Activated naive CD4-positive, alpha-beta T cell treated with anti-CD3 and anti-CD28 coated beads, Interleukin-2, amount 50 U/mL, for 72 hours (primary cell): ENCODE measurements at regions not wholly inside any gene's neighbourhood (a gene's known extent, or its start where the extent isn't known, plus 50 kb on each side); places are given as distances from the start of the nearest gene placed in this dataset.
"Not testable (repeated sequence)": the region's sequence is repeated elsewhere in the genome, so short reads cannot be mapped to it uniquely, and the experiment has no call there.

Experiments used
- ATAC-seq, 2 donors: fragments of 150-1000 bp; cut with Tn5 transposase; 2 replicates each; pipeline ENCODE4 v1.10.0; 2021; ENCODE audit warnings: mild to moderate bottlenecking in 2 of 2, moderate library complexity in 2 of 2
- DNase-seq, 2 donors: peaks; one replicate each; pipeline ENCODE4 v3.0.0; 2021 to 2022; ENCODE audit warnings: low spot score in 2 of 2
- H3K27ac Mint-ChIP-seq, 2 donors: one replicate each; pipeline ENCODE4 v1.8.0; 2022; ENCODE audit warnings: mild to moderate bottlenecking in 2 of 2, mixed read lengths in 2 of 2
- H3K36me3 Mint-ChIP-seq, 2 donors: one replicate each; pipeline ENCODE4 v1.8.0; 2022; ENCODE audit warnings: mixed read lengths in 2 of 2
- H3K9me3 Mint-ChIP-seq, 2 donors: one replicate each; pipeline ENCODE4 v1.8.0; 2022; ENCODE audit warnings: mixed read lengths in 2 of 2

GRCh38 chr21:9663914-9664729 is 857.3 kb upstream of the TPTE start:
- not testable (repeated sequence) for ATAC-seq, H3K9me3 Mint-ChIP-seq, DNase-seq, H3K36me3 Mint-ChIP-seq, H3K27ac Mint-ChIP-seq

GRCh38 chr21:9675811-9676210 is 845.6 kb upstream of the TPTE start:
- not testable (repeated sequence) for H3K9me3 Mint-ChIP-seq, H3K36me3 Mint-ChIP-seq, H3K27ac Mint-ChIP-seq, ATAC-seq, DNase-seq

- DNase-seq, H3K27ac Mint-ChIP-seq, ATAC-seq, H3K36me3 Mint-ChIP-seq, H3K9me3 Mint-ChIP-seq: not testable (repeated sequence)
These were observed 842.4 kb upstream of the TPTE start for GRCh38 chr21:9679029-9679428.

- H3K36me3 Mint-ChIP-seq, H3K9me3 Mint-ChIP-seq, H3K27ac Mint-ChIP-seq, DNase-seq, ATAC-seq: not testable (repeated sequence)
These were observed 832.4 kb upstream of the TPTE start for GRCh38 chr21:9688945-9689344.

GRCh38 chr21:9690981-9691380 is 830.4 kb upstream of the TPTE start:
- DNase-seq, H3K36me3 Mint-ChIP-seq, H3K9me3 Mint-ChIP-seq, ATAC-seq, H3K27ac Mint-ChIP-seq: not testable (repeated sequence)

DNA sequence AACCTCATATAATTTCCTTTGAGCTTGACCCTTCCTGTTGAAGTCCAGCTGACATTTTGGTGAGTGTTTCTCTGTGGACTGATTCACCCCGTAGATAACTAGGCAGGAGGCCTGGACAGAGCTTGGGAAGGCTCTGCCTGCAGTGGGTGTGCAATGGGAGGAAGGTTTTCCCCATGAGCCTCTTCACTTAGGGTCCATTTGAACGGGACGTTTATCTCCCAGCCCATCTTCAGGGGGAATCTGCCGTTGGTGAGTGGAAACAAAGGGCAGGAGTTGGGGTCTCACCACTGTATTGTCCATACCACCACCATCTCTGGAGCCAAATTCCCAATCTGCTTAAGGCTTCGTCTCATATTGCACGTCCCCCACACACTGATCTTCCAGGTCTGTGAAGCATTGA is 825.6 kb upstream of the TPTE start:
- not testable (repeated sequence) for H3K27ac Mint-ChIP-seq, H3K36me3 Mint-ChIP-seq, ATAC-seq, DNase-seq, H3K9me3 Mint-ChIP-seq

DNA sequence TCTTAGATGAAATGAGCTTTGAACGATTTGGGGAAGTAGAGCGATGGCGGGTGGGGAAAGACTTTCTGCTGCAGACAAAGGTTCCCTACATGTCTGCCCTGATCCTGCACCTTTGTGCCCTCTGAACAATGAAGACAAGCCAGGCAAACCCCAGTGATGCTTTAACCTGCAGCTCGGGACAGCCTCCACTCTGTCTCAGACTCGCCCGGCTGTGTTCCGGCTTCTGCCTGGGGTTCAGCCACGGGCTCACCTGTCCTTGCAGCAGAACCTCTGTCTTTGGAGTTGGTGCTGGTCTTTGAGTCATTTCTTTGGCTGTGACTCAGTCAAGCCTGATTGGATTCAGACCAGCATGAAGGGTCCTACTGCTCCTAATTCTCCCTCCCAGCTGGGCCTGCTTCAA is 823.6 kb upstream of the TPTE start:
- not testable (repeated sequence) for ATAC-seq, H3K9me3 Mint-ChIP-seq, H3K36me3 Mint-ChIP-seq, DNase-seq, H3K27ac Mint-ChIP-seq

DNA sequence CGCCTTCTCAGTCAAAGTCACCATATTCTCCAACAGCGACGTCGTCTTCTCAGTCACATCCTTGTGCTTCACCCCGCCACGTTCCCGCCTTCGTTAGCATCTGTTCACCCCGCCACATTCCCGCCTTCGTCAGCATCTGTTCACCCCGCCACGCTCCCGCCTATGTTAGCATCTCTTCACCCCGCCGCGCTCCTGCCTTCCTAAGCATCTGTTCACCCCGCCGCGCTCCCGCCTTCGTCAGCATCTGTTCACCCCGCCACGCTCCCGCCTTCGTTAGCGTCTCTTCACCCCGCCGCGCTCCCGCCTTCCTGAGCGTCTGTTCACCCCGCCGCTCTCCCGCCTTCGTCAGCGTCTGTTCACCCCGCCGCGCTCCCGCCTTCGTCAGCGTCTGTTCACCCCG is 816.4 kb upstream of the TPTE start:
- H3K36me3 Mint-ChIP-seq, ATAC-seq, H3K9me3 Mint-ChIP-seq, H3K27ac Mint-ChIP-seq, DNase-seq: not testable (repeated sequence)

DNA sequence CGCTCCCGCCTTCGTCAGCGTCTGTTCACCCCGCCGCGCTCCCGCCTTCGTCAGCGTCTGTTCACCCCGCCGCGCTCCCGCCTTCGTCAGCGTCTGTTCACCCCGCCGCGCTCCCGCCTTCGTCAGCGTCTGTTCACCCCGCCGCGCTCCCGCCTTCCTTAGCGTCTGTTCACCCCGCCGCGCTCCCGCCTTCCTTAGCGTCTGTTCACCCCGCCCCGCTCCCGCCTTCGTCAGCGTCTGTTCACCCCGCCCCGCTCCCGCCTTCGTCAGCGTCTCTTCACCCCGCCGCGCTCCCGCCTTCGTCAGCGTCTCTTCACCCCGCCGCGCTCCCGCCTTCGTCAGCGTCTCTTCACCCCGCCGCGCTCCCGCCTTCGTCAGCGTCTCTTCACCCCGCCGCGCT is 815.9 kb upstream of the TPTE start:
- not testable (repeated sequence) for DNase-seq, H3K9me3 Mint-ChIP-seq, ATAC-seq, H3K27ac Mint-ChIP-seq, H3K36me3 Mint-ChIP-seq

DNA sequence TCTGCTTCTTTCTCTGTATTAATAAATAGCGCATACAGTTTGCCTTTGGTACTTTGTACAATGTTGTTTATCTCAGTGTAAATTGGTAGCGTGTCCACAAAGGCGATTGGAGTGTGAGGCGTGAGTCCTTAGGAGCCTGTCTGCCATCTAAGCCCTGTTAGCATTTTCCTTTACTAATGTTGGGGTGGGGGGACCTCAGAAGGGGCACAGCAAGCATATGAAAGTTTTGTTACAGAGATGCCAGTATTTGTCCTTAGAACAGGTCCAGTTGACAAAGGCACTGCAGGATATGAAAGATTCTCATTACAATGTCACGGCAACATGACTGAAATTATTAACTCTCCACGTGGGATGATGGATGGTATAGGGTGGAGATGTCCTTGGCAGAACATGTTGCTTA is 796.8 kb upstream of the TPTE start:
- not testable (repeated sequence) for DNase-seq, H3K36me3 Mint-ChIP-seq, H3K27ac Mint-ChIP-seq, ATAC-seq
- peaks cover 18 to 24% of the 10 kb centered on the region in 2 donors for H3K9me3 Mint-ChIP-seq

- not testable (repeated sequence) for DNase-seq, H3K27ac Mint-ChIP-seq, ATAC-seq, H3K36me3 Mint-ChIP-seq
- H3K9me3 Mint-ChIP-seq = peaks cover 18 to 24% of the 10 kb centered on the region in 2 donors
These were observed 794.2 kb upstream of the TPTE start for GRCh38 chr21:9727187-9727586.

GRCh38 chr21:9728219-9728992 is 793.0 kb upstream of the TPTE start:
- H3K9me3 Mint-ChIP-seq = peaks cover 18 to 24% of the 10 kb centered on the region in 2 donors
- not testable (repeated sequence) for H3K27ac Mint-ChIP-seq, H3K36me3 Mint-ChIP-seq, DNase-seq, ATAC-seq

GRCh38 chr21:9730866-9731265 is 790.5 kb upstream of the TPTE start:
- DNase-seq = no peak
- Mint-ChIP-seq H3K27ac (no peak overlapping the region), H3K9me3 (peaks cover 18 to 24% of the 10 kb centered on the region in 2 donors), H3K36me3 (no peaks in the 10 kb centered on the region)
- no peak for ATAC-seq

- ATAC-seq, H3K27ac Mint-ChIP-seq, DNase-seq, H3K36me3 Mint-ChIP-seq: not testable (repeated sequence)
- H3K9me3 Mint-ChIP-seq = peaks cover 17 to 22% of the 10 kb centered on the region in 2 donors
These were observed 790.1 kb upstream of the TPTE start for GRCh38 chr21:9731317-9731716.

DNA sequence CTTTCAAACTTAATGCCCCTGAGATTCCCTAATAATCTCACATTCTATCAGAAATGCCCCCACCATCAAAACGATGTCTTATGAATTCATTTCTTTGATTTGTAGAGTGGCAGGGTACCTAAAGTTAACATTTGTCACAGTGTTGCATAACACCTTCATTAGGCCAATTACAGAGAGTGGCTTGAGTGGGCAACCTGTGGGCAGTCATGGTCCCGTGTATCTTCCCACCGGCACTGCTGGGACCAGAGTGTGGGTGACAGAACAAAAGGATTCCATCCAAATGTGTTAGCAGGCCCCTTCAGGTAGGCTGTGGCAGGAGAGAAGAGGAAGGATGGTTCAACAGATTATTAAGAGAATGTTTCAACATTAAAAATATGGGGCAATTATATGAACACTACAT is 788.8 kb upstream of the TPTE start:
- H3K9me3 Mint-ChIP-seq = peaks cover 6 to 10% of the 10 kb centered on the region in 2 donors
- ATAC-seq, H3K36me3 Mint-ChIP-seq, DNase-seq, H3K27ac Mint-ChIP-seq: not testable (repeated sequence)

DNA sequence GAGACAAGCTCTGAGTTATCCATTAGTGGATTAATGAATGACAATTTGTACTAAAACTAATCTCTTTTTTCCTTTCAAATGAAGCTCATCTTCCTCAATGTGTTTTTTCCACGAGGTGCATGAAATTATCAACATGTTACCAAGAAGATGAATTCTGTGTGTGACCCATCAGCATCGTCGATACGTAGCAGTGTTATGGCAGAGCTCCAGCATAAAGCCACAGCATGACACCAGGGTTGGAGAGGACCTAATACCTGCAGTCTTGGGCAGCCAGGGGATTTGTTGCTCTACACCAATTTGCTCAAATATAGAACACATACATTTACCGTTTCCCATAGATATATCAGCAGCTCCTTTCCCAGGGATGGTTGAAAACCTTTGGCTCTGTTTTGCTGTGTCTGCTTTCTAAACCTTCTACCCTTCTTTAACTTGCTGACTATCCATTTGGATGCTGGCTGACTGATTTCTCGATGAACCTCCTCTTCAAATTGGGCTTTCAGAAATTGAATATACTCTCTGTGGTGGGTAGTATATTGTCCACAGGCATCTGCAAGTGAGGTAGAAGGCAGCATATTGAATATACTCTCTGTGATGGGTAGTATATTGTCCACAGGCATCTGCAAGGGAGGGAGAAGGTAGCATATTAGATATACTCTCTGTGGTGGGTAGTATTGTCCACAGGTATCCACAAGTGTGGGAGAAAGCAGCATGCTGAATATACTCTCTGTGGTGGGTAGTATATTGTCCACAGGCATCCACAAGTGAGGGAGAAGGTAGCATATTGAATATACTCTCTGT is 787.4 kb upstream of the TPTE start:
- not testable (repeated sequence) for H3K27ac Mint-ChIP-seq, H3K36me3 Mint-ChIP-seq, DNase-seq, ATAC-seq, H3K9me3 Mint-ChIP-seq
